SU-DHL-6 (cell line): ENCODE measurements at regions not wholly inside any gene's neighbourhood (a gene's known extent, or its start where the extent isn't known, plus 50 kb on each side); places are given as distances from the start of the nearest gene placed in this dataset.
A peak's percentile ranks its signal among the peaks of the same experiment; 100 is the strongest.

Source experiments
- H2AFZ ChIP-seq: fragments of 200-600 bp; sonication (generic); 2 replicates; pipeline ENCODE4 v1.6.1; 2014; ENCODE audit warnings: low read depth, mild to moderate bottlenecking, moderate library complexity, mixed read lengths, antibody characterized with exemption, low read length; ENCODE audit not compliant: severe bottlenecking
- H3F3A ChIP-seq: fragments of 200-600 bp; shearing (Covaris generic); 2 replicates; pipeline ENCODE4 v1.6.0; 2016; ENCODE audit warnings: antibody characterized with exemption, mild to moderate bottlenecking; ENCODE audit not compliant: insufficient read depth
- H3K27ac ChIP-seq: fragments of 200-600 bp; sonication (generic); 2 replicates; pipeline ENCODE4 v1.5.1; 2016; ENCODE audit warnings: low read depth, mild to moderate bottlenecking, low read length, moderate library complexity, mixed read lengths
- H3K27me3 ChIP-seq: fragments of 200-600 bp; sonication (generic), shearing (Covaris generic); 2 replicates; pipeline ENCODE4 v1.6.0; 2014; ENCODE audit warnings: mild to moderate bottlenecking, low read length
- H3K36me3 ChIP-seq: fragments of 200-600 bp; sonication (generic); 2 replicates; pipeline ENCODE4 v1.6.1; 2014; ENCODE audit warnings: mild to moderate bottlenecking, low read length, mixed read lengths
- H3K4me2 ChIP-seq: fragments of 300-600, 200-600 bp; shearing (Covaris generic), sonication (generic); 2 replicates; pipeline ENCODE4 v1.6.0; 2014; ENCODE audit warnings: low read length, low read depth, mild to moderate bottlenecking; ENCODE audit not compliant: poor library complexity, severe bottlenecking
- H3K4me3 ChIP-seq: fragments of 200-600 bp; sonication (generic); 2 replicates; pipeline ENCODE4 v1.5.1; 2014; ENCODE audit warnings: antibody characterized with exemption, low read length, mild to moderate bottlenecking, mixed read lengths; ENCODE audit not compliant: insufficient read depth, poor library complexity, severe bottlenecking
- H3K79me2 ChIP-seq: fragments of 200-600 bp; sonication (generic); 2 replicates; pipeline ENCODE4 v1.6.1; 2014; ENCODE audit warnings: mild to moderate bottlenecking, low read length, moderate library complexity; ENCODE audit not compliant: insufficient read depth
- H3K9ac ChIP-seq: fragments of 200-600 bp; sonication (generic); 2 replicates; pipeline ENCODE4 v1.7.0; 2014; ENCODE audit warnings: mild to moderate bottlenecking, low read length
- H3K9me2 ChIP-seq: fragments of 200-600 bp; sonication (generic); replicated peaks from 2 replicates; pipeline ENCODE4 v1.6.1; 2014; ENCODE audit warnings: low read length; ENCODE audit not compliant: insufficient read depth
- H3K9me3 ChIP-seq: fragments of 200-600 bp; sonication (generic); 2 replicates; pipeline ENCODE4 v1.6.1; 2014; ENCODE audit warnings: low read length, mixed read lengths; ENCODE audit not compliant: insufficient read depth
- H4K20me1 ChIP-seq: fragments of 200-600 bp; sonication (generic); 2 replicates; pipeline ENCODE4 v1.6.1; 2014; ENCODE audit warnings: low read depth, mild to moderate bottlenecking, antibody characterized with exemption, low read length, moderate library complexity, mixed read lengths
- CTCF ChIP-seq: fragments of 200-600 bp; sonication (generic); IDR thresholded peaks from one replicate; pipeline ENCODE4 v1.5.1; 2017; ENCODE audit warnings: antibody characterized with exemption, mild to moderate bottlenecking, low read length, moderate library complexity; ENCODE audit not compliant: insufficient read depth, poor library complexity, severe bottlenecking
- EZH2phosphoT487 ChIP-seq: fragments of 200-600 bp; sonication (generic), shearing (Covaris generic); conservative IDR thresholded peaks from 2 replicates; pipeline ENCODE4 v1.6.1; 2018; ENCODE audit warnings: mild to moderate bottlenecking, antibody characterized with exemption, low read length, moderate library complexity, mixed read lengths

GRCh38 chr13:58680115-58680514, 1048.6 kb downstream of the PCDH17 start:
- TF ChIP-seq EZH2phosphoT487 (no peak), CTCF (no peak)
- Histone ChIP-seq H3K27ac (no peak overlapping the region), H4K20me1 (no peaks in the 10 kb centered on the region), H3K27me3 (no peaks in the 10 kb centered on the region), H3K9me3 (peaks cover 16% of the 10 kb centered on the region; the same call in 1 of the 2 replicates), H3F3A (no peaks in the 10 kb centered on the region), H3K36me3 (no peaks in the 10 kb centered on the region), H3K9me2 (no peaks in the 10 kb centered on the region), H3K79me2 (no peaks in the 10 kb centered on the region), H2AFZ (no peak overlapping the region), H3K9ac (no peak overlapping the region), H3K4me2 (no peak overlapping the region), H3K4me3 (no peak overlapping the region)

- no peaks in the 10 kb centered on the region for H3K36me3 ChIP-seq
Measured at GRCh38 chr13:58682616-58683015, 1051.1 kb downstream of the PCDH17 start.

GRCh38 chr13:58687148-58687547, 1055.6 kb downstream of the PCDH17 start:
- no peaks in the 10 kb centered on the region for H3K27me3 ChIP-seq
- H3K36me3 ChIP-seq: no peaks in the 10 kb centered on the region
- H3K9me3 ChIP-seq: 0 out of 2 replicates have a peak, but pooled peaks cover 5% of the 10 kb centered on the region
- H3K4me2 ChIP-seq: no peak overlapping the region
- H2AFZ ChIP-seq: peak overlapping the region; percentile 3
- no peaks in the 10 kb centered on the region for H4K20me1 ChIP-seq
- TF ChIP-seq EZH2phosphoT487: no peak
- no peak for TF ChIP-seq CTCF
- H3K79me2 ChIP-seq: no peaks in the 10 kb centered on the region
- H3K4me3 ChIP-seq: no peak overlapping the region
- no peak overlapping the region for H3K9ac ChIP-seq
- no peaks in the 10 kb centered on the region for H3K9me2 ChIP-seq
- H3F3A ChIP-seq: no peaks in the 10 kb centered on the region
- no peak overlapping the region for H3K27ac ChIP-seq

More at GRCh38 chr13:58682616-58683015, 1051.1 kb downstream of the PCDH17 start:
- H3K9me3 ChIP-seq: peaks cover 16% of the 10 kb centered on the region; the same call in 1 of the 2 replicates
- H3F3A ChIP-seq: no peaks in the 10 kb centered on the region
- TF ChIP-seq EZH2phosphoT487: no peak
- TF ChIP-seq CTCF: no peak
- no peak overlapping the region for H3K4me3 ChIP-seq
- no peaks in the 10 kb centered on the region for H4K20me1 ChIP-seq
- no peak overlapping the region for H2AFZ ChIP-seq
- no peaks in the 10 kb centered on the region for H3K79me2 ChIP-seq
- H3K4me2 ChIP-seq: no peak overlapping the region
- no peak overlapping the region for H3K9ac ChIP-seq
- no peaks in the 10 kb centered on the region for H3K27me3 ChIP-seq
- H3K9me2 ChIP-seq: no peaks in the 10 kb centered on the region
- H3K27ac ChIP-seq: no peak overlapping the region
